Vagina (tissue), 2 donors: ENCODE measurements at regions not wholly inside any gene's neighbourhood (a gene's known extent, or its start where the extent isn't known, plus 50 kb on each side); places are given as distances from the start of the nearest gene placed in this dataset.
"Not testable (repeated sequence)": the region's sequence is repeated elsewhere in the genome, so short reads cannot be mapped to it uniquely, and the experiment has no call there.

Source experiments
- DNase-seq, 2 donors: peaks; one replicate each; pipeline ENCODE4 v3.0.0-alpha.2; 2017; ENCODE audit errors: extremely low spot score in 2 of 2
- H3K27ac ChIP-seq: fragments of 200-600 bp; sonication (generic); one replicate; pipeline ENCODE4 v1.5.1; 2019
- H3K27me3 ChIP-seq: fragments of 200-600 bp; sonication (generic); one replicate; pipeline ENCODE4 v1.5.1; 2019
- H3K36me3 ChIP-seq, 2 donors: fragments of 200-600 bp; sonication (generic); one replicate each; pipeline ENCODE4 v1.5.1; 2017 to 2019
- H3K4me1 ChIP-seq: fragments of 200-600 bp; sonication (generic); one replicate; pipeline ENCODE4 v1.5.1; 2019
- H3K4me3 ChIP-seq, 2 donors: fragments of 200-600 bp; sonication (generic); 1 replicate in 1 of 2; 2 replicates in 1 of 2; pipeline ENCODE4 v1.5.1; 2016 to 2019
- H3K9me3 ChIP-seq: fragments of 200-600 bp; sonication (generic); one replicate; pipeline ENCODE4 v1.5.1; 2019
- intact Hi-C: fragments of 100-400 bp; cut with DNase I; formaldehyde crosslinking; loops from one replicate; pipeline ENCODE4 v1.15.1; 2023

GRCh38 chr2:111383311-111383710 is 262.6 kb downstream of the BCL2L11 start:
- H3K4me1 ChIP-seq, H3K4me3 ChIP-seq, H3K9me3 ChIP-seq, DNase-seq, H3K36me3 ChIP-seq, H3K27me3 ChIP-seq, intact Hi-C loops, H3K27ac ChIP-seq: not testable (repeated sequence)

GRCh38 chr2:111385226-111385957 is 264.7 kb downstream of the BCL2L11 start:
- DNase-seq, H3K27me3 ChIP-seq, H3K36me3 ChIP-seq, H3K9me3 ChIP-seq, H3K27ac ChIP-seq, intact Hi-C loops, H3K4me1 ChIP-seq, H3K4me3 ChIP-seq: not testable (repeated sequence)

GRCh38 chr2:111390605-111391004 is 269.9 kb downstream of the BCL2L11 start:
- DNase-seq, H3K27me3 ChIP-seq, H3K27ac ChIP-seq, H3K4me1 ChIP-seq, H3K4me3 ChIP-seq, intact Hi-C loops, H3K9me3 ChIP-seq, H3K36me3 ChIP-seq: not testable (repeated sequence)

- intact Hi-C loops, H3K4me3 ChIP-seq, H3K9me3 ChIP-seq, H3K27me3 ChIP-seq, H3K4me1 ChIP-seq, H3K36me3 ChIP-seq, DNase-seq, H3K27ac ChIP-seq: not testable (repeated sequence)
Measured at GRCh38 chr2:111395350-111396128, 274.8 kb downstream of the BCL2L11 start.

- H3K4me3 ChIP-seq, H3K27ac ChIP-seq, H3K9me3 ChIP-seq, H3K4me1 ChIP-seq, H3K27me3 ChIP-seq, DNase-seq, H3K36me3 ChIP-seq, intact Hi-C loops: not testable (repeated sequence)
Measured at GRCh38 chr2:111400598-111401253, 280.0 kb downstream of the BCL2L11 start.

GRCh38 chr2:111401270-111402140 is 280.8 kb downstream of the BCL2L11 start:
- intact Hi-C loops, H3K27ac ChIP-seq, H3K4me1 ChIP-seq, DNase-seq, H3K36me3 ChIP-seq, H3K27me3 ChIP-seq, H3K4me3 ChIP-seq, H3K9me3 ChIP-seq: not testable (repeated sequence)

GRCh38 chr2:111402450-111402849 is 281.7 kb downstream of the BCL2L11 start:
- H3K9me3 ChIP-seq, H3K27me3 ChIP-seq, H3K36me3 ChIP-seq, intact Hi-C loops, DNase-seq, H3K27ac ChIP-seq, H3K4me3 ChIP-seq, H3K4me1 ChIP-seq: not testable (repeated sequence)

- H3K9me3 ChIP-seq, H3K4me1 ChIP-seq, intact Hi-C loops, DNase-seq, H3K4me3 ChIP-seq, H3K27ac ChIP-seq, H3K27me3 ChIP-seq, H3K36me3 ChIP-seq: not testable (repeated sequence)
Measured at GRCh38 chr2:111403287-111403686, 282.6 kb downstream of the BCL2L11 start.

GRCh38 chr2:111406616-111407015 is 285.9 kb downstream of the BCL2L11 start:
- DNase-seq, intact Hi-C loops, H3K36me3 ChIP-seq, H3K27ac ChIP-seq, H3K9me3 ChIP-seq, H3K27me3 ChIP-seq, H3K4me1 ChIP-seq, H3K4me3 ChIP-seq: not testable (repeated sequence)

- intact Hi-C loops = not testable (repeated sequence)
Measured at GRCh38 chr2:111407632-111408194, 287.0 kb downstream of the BCL2L11 start.

GRCh38 chr2:111410868-111411406 is 290.2 kb downstream of the BCL2L11 start:
- H3K9me3 ChIP-seq, intact Hi-C loops, H3K4me3 ChIP-seq, H3K27me3 ChIP-seq, H3K36me3 ChIP-seq, H3K27ac ChIP-seq, H3K4me1 ChIP-seq: not testable (repeated sequence)
- peak in 1 of 2 donors; percentile 13 for DNase-seq

More at GRCh38 chr2:111407632-111408194, 287.0 kb downstream of the BCL2L11 start:
- H3K4me1 ChIP-seq, H3K4me3 ChIP-seq, H3K27me3 ChIP-seq, H3K36me3 ChIP-seq, H3K27ac ChIP-seq, DNase-seq, H3K9me3 ChIP-seq: not testable (repeated sequence)

- H3K36me3 ChIP-seq, intact Hi-C loops, H3K4me1 ChIP-seq, H3K27ac ChIP-seq, DNase-seq, H3K9me3 ChIP-seq, H3K4me3 ChIP-seq, H3K27me3 ChIP-seq: not testable (repeated sequence)
Measured at GRCh38 chr2:111411867-111412681, 291.4 kb downstream of the BCL2L11 start.
